GM12864 (cell line): ENCODE measurements at regions not wholly inside any gene's neighbourhood (a gene's known extent, or its start where the extent isn't known, plus 50 kb on each side); places are given as distances from the start of the nearest gene placed in this dataset.

Experiments
- DNase-seq: peaks from one replicate; pipeline ENCODE4 v3.0.0-alpha.2; 2011; ENCODE audit warnings: low read depth
- H3K4me3 ChIP-seq: 2 replicates; pipeline ENCODE4 v1.5.1; 2011; ENCODE audit warnings: mild to moderate bottlenecking, low read depth, low read length, control low read depth
- TF ChIP-seq, protein P1 (sequence below): IDR thresholded peaks from 2 replicates; pipeline ENCODE4 v1.5.1; 2011; ENCODE audit warnings: low read depth, mild to moderate bottlenecking, moderate library complexity, low read length, control low read depth, inconsistent platforms; ENCODE audit errors: missing control alignments

- no peak for DNase-seq
- TF ChIP-seq, protein P1, sequence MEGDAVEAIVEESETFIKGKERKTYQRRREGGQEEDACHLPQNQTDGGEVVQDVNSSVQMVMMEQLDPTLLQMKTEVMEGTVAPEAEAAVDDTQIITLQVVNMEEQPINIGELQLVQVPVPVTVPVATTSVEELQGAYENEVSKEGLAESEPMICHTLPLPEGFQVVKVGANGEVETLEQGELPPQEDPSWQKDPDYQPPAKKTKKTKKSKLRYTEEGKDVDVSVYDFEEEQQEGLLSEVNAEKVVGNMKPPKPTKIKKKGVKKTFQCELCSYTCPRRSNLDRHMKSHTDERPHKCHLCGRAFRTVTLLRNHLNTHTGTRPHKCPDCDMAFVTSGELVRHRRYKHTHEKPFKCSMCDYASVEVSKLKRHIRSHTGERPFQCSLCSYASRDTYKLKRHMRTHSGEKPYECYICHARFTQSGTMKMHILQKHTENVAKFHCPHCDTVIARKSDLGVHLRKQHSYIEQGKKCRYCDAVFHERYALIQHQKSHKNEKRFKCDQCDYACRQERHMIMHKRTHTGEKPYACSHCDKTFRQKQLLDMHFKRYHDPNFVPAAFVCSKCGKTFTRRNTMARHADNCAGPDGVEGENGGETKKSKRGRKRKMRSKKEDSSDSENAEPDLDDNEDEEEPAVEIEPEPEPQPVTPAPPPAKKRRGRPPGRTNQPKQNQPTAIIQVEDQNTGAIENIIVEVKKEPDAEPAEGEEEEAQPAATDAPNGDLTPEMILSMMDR, result no peak
- H3K4me3 ChIP-seq, result no peak overlapping the region
Measured at GRCh38 chr6:134537146-134537555, 219.2 kb upstream of the SGK1 start.

GRCh38 chr6:134535831-134536230 lies 217.9 kb upstream of the SGK1 start:
- TF ChIP-seq, protein P1, result no peak
- no peak for DNase-seq
- no peak overlapping the region for H3K4me3 ChIP-seq

DNA sequence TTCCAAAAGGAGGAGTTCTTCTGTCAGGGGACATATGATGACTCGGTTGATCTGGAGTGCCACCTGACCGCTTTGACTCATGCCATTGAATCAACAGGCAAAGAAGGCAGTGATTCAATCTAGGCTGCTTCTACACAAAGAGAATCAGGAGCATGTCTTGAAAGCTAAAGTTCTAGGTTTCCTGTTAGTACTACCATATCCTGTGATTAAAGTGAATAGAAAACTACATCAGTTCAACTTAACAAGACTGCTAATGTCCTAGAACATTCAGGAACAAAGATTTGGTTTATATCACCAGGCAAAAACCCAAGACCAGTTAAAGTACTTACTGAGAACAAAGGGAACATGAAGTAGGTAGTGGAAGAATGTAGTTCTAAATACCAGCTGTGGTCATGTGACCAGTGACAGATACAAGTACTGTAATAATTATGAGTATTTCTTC lies 216.8 kb upstream of the SGK1 start:
- TF ChIP-seq, protein P1, result no peak
- no peak for DNase-seq
- H3K4me3 ChIP-seq, result no peak overlapping the region

DNA sequence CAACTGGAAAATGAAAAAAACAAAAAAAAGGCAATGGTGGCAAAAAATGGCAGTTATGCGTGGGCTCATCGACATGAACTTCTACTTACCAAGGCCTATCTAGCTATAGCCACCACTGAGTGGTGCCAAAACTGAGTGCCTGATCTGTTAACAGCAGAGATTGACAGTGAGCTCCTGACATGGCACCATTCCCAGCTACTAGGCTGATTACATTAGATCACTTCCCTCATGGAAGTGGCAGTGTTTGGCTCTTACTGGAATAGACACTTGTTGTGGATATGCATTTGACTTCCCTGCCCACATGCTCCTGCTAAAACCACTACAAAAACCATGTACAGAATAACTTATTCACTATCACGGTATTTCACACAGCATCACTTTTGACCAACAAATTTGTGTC lies 216.1 kb upstream of the SGK1 start:
- no peak for DNase-seq
- H3K4me3 ChIP-seq, result no peak overlapping the region
- TF ChIP-seq, protein P1, result no peak

DNA sequence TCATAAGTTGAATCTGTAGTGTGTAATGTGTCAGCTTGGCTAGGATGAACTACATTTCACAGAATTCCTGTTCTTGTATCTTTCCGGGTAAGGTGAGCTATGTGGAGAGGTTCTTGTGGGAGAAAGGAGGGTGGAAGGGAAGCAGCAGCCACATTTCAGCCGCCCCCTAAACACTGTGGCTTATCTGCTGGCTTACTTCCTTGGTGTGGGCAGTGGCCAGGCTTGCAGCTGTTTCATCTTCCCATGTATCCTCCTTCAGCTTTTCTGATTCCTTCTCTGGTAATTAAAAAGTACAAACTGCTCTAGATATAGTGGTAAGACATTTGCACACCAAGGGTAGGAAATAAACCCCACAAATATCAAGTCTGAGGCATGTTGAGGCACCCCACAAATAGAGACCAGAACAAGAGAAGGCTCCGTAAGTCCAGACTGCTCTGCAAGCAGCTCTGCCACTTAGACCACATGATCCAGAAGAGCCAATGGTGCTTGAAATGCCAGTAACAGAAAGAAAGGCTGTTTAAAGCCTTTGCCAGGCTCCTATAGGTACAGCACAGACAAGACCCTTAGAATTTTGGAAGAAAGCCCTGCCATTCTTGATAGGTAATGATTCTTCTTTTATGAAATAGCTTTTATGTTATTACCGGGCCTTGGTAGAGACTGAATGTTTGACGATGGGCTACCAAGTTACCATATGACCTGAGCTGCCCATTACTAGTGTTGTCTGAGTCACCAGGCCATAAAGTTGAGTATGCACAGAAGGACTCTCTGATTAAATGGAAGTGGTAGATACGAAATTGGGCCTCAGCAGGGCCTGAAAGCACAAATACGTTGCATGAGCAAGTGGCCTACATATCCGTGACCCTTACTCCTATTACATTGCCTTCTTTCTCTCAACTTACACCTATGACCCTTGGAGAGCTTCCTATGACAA lies 215.0 kb upstream of the SGK1 start:
- TF ChIP-seq, protein P1, result no peak
- H3K4me3 ChIP-seq, result no peak overlapping the region
- no peak for DNase-seq

GRCh38 chr6:134531611-134532010 lies 213.7 kb upstream of the SGK1 start:
- TF ChIP-seq, protein P1, result no peak
- H3K4me3 ChIP-seq, result no peak overlapping the region
- no peak for DNase-seq

GRCh38 chr6:134531188-134531551 lies 213.3 kb upstream of the SGK1 start:
- no peak for DNase-seq
- H3K4me3 ChIP-seq, result no peak overlapping the region
- TF ChIP-seq, protein P1, result no peak
